LNCAP (cell line): ENCODE measurements at regions not wholly inside any gene's neighbourhood (a gene's known extent, or its start where the extent isn't known, plus 50 kb on each side); places are given as distances from the start of the nearest gene placed in this dataset.

Experiments used
- CTCF ChIP-seq: fragments of 450-650 bp; IDR thresholded peaks from 2 replicates; pipeline ENCODE4 v1.5.1; 2017; ENCODE audit warnings: mild to moderate bottlenecking

DNA sequence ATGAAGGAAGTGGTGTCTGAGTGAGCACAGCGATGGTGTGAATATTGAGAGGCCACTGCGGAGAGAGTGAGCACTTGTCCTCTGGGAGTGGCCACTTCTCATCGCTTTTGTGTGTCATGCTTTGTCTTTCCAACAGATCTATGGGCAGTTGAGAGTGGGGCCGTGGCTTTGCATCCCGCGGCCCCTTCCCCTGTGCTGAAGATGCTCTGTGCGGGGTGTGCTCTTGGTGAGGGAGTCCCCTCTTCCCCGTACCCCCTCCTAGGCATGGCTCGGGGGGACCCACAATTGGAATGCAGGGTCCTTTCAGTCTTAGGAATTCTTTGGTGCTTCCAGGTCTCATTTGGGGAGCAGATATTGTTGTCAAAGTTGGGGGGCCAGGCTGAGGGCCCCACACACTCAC lies 197.3 kb upstream of the WSCD1 start:
- no peak for TF ChIP-seq CTCF

- no peak for TF ChIP-seq CTCF
Observed at GRCh38 chr17:5873781-5874180, 196.4 kb upstream of the WSCD1 start.

DNA sequence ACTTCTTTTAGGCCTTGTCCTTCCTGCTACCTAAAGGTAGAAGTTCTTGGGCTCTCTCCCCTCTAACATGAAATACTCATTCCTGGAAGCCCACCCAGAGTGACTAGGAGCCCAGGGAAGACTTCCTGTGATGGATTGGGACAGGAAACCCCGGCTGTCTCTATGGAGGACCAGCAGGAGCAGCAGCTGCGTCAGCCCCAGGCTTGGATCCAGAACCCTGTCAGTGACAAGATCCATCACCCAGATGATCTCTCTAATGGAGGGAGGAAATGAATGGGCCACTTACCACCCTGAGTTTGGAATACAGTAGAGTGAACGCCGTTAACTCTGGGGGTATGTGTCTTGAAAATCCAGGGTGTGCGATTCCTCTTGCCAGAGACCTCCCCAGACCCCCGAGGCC lies 195.7 kb upstream of the WSCD1 start:
- no peak for TF ChIP-seq CTCF

DNA sequence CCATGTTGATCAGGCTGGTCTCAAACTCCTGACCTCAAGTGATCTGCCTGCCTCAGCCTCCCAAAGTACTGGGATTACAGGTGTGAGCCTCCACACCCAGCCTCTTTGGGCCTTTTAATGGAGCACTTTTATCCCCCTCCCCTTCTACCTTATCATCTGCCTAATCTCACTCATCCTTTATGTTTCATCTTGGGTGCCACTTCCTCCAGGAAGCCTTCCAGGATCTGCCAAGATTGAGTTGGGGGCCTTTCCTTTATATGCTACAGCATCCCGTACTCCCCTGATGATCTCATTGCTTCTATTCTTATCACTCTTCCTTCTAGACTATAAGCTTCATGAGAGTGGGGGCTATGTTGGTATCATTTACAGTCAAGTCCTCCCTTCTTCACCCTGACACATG lies 192.8 kb upstream of the WSCD1 start:
- TF ChIP-seq CTCF = no peak

- TF ChIP-seq CTCF = no peak
Observed at GRCh38 chr17:5877948-5878347, 192.2 kb upstream of the WSCD1 start.

DNA sequence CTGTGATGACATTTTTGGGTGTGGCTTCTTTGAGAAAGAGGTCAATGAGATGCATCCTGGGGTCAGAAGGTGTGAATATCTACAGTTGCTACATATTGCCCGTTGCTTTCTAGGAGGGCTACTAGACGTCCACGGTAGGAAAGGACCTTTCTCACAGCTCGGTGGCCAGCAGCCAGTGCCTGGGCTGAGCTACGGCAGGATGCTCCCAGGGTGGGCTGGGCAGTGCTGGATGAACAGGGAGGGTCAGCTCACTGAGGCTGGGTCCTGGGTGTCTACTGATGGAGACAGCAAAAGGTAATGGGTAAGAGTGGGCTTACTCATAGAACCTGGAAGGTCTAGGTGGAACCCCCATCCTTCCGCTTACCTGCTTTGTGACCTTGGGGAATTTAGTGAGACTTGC lies 188.3 kb upstream of the WSCD1 start:
- no peak for TF ChIP-seq CTCF

GRCh38 chr17:5883775-5884665 lies 186.2 kb upstream of the WSCD1 start:
- no peak for TF ChIP-seq CTCF
